Endodermal cell (in vitro differentiated cells): ENCODE measurements at regions not wholly inside any gene's neighbourhood (a gene's known extent, or its start where the extent isn't known, plus 50 kb on each side); places are given as distances from the start of the nearest gene placed in this dataset.

Experiments
- DNase-seq: peaks from one replicate; pipeline ENCODE4 v3.0.0-alpha.2; 2017
- H3K27ac ChIP-seq: 2 replicates; pipeline ENCODE4 v1.5.1; 2013; ENCODE audit warnings: mild to moderate bottlenecking, low read depth, low read length, moderate library complexity
- H3K27me3 ChIP-seq: 2 replicates; pipeline ENCODE4 v1.6.1; 2013; ENCODE audit warnings: mild to moderate bottlenecking, low read length, moderate library complexity; ENCODE audit not compliant: insufficient read depth, control insufficient read depth, poor library complexity, severe bottlenecking
- H3K36me3 ChIP-seq: 2 replicates; pipeline ENCODE4 v1.7.0; 2013; ENCODE audit warnings: mild to moderate bottlenecking, low read length, moderate library complexity; ENCODE audit not compliant: control insufficient read depth, insufficient read depth
- H3K4me1 ChIP-seq: one replicate; pipeline ENCODE4 v1.7.0; 2013; ENCODE audit warnings: low read length; ENCODE audit not compliant: control insufficient read depth, insufficient read depth
- H3K4me3 ChIP-seq: 2 replicates; pipeline ENCODE4 v1.5.1; 2013; ENCODE audit warnings: mild to moderate bottlenecking, low read length, moderate library complexity
- H3K9ac ChIP-seq: 2 replicates; pipeline ENCODE4 v1.6.1; 2013; ENCODE audit warnings: mild to moderate bottlenecking, low read length, moderate library complexity; ENCODE audit not compliant: poor library complexity, severe bottlenecking; ENCODE audit errors: extremely low read depth
- H3K9me3 ChIP-seq: 2 replicates; pipeline ENCODE4 v1.6.1; 2013; ENCODE audit warnings: mild to moderate bottlenecking, low read length, moderate library complexity; ENCODE audit not compliant: control insufficient read depth
- H3K27ac Mint-ChIP-seq: 2 replicates; pipeline ENCODE4 v1.8.0; 2020; ENCODE audit warnings: mixed read lengths
- H3K27me3 Mint-ChIP-seq: 2 replicates; pipeline ENCODE4 v1.8.0; 2021; ENCODE audit warnings: mild to moderate bottlenecking, mixed read lengths; ENCODE audit not compliant: insufficient read depth
- H3K36me3 Mint-ChIP-seq: 2 replicates; pipeline ENCODE4 v1.8.0; 2020; ENCODE audit warnings: low read depth, mixed read lengths
- H3K4me1 Mint-ChIP-seq: 2 replicates; pipeline ENCODE4 v1.8.0; 2020; ENCODE audit warnings: mixed read lengths
- H3K4me3 Mint-ChIP-seq: 2 replicates; pipeline ENCODE4 v1.8.0; 2020; ENCODE audit warnings: mild to moderate bottlenecking, moderate library complexity, mixed read lengths
- H3K9me3 Mint-ChIP-seq: 2 replicates; pipeline ENCODE4 v1.8.0; 2020; ENCODE audit warnings: mild to moderate bottlenecking, mixed read lengths
- CTCF ChIP-seq: fragments of 200-600 bp; sonication (generic); conservative IDR thresholded peaks from 2 replicates; pipeline ENCODE4 v1.5.0; 2021; ENCODE audit warnings: antibody characterized with exemption, mild to moderate bottlenecking
- WGBS, 2 experiments: methylation state at CpG; one replicate each; pipeline versions ENCODE4 v1.1.5 to v1.1.7; 2013; ENCODE audit warnings: missing lambda C conversion rate in 2 of 2, mixed read lengths in 1 of 2; ENCODE audit not compliant: insufficient coverage in 1 of 2, insufficient read length in 1 of 2; 5-methylcytosine and 5-hydroxymethylcytosine counted together

DNA sequence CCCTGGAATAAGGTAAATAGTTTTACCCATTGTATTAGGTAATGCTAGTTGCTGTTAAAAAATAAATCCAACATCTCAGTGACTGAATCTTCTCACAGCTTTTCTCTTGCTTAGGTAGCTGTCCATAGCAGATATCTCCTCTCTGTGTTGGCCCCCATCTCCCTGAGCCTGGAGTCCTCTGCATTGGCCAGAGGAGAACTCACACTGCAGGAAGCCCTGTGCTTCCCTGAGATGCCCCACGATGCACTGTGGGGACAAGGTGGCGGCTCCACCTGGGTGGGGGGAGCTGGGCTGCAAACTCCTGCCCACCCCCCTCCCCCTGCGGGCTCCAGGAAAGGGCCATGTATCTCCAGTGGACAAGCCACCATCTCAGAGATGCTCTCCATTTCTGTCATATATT is 80.4 kb upstream of the SALL3 start:
- no peaks in the 10 kb centered on the region for H3K4me1 ChIP-seq
- H3K27ac ChIP-seq, result no peak overlapping the region
- no peak overlapping the region for H3K9ac ChIP-seq
- no peak overlapping the region for H3K27ac Mint-ChIP-seq
- H3K4me3 Mint-ChIP-seq, result no peak overlapping the region
- H3K36me3 ChIP-seq, result no peaks in the 10 kb centered on the region
- no peaks in the 10 kb centered on the region for H3K27me3 Mint-ChIP-seq
- H3K27me3 ChIP-seq, result no peaks in the 10 kb centered on the region
- no peaks in the 10 kb centered on the region for H3K9me3 Mint-ChIP-seq
- no peaks in the 10 kb centered on the region for H3K36me3 Mint-ChIP-seq
- H3K9me3 ChIP-seq, result no peaks in the 10 kb centered on the region
- DNase-seq, result no peak
- H3K4me1 Mint-ChIP-seq, result no peaks in the 10 kb centered on the region
- no peak for TF ChIP-seq CTCF
- 83 to 92% methylated on average over 2 of the region's 3 CpGs for WGBS, 2 experiments
- H3K4me3 ChIP-seq, result no peak overlapping the region

DNA sequence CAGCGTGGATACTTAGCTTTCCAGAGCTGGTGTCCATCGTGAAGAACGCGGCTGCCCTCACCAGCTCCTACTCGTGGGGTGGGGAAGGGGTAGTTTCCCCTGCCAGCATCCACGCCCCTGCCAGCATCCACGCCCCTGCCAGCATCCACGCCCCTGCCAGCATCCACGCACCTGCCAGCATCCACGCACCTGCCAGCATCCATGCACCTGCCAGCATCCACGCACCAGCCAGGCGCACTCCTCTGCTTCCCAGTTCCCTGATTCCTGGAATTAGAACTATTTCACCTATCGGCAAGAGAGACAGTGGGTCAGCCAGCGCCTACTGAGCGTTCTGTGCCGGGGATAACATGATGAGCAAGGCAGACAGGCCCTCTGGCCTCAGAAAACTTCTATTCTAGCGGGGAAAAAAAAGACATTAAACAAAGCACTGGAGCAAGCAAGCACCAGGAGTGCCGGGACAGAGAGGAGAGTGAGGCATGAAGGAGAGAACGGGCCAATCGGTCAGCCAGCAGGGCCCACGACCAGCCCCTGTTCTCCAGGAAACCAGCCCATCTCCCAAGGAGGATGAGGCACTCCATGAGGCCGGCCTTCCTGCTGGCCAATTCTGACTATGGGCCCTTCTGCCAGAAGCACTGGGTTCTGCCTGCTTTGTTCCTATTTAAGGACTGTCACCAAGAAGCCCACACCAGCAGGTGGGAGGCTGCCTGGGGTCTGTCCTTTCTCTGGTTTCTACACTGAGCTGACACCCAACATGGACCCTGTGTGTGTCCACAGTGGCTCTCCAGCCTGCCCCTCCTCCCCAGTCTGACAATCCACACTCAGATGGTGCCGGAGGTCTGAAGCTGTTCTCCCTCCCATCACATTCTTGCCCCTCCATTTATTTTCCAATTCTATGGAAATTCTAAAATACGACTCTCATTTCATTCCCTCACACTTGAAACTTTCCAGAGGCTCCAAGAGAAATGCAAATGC is 78.4 kb upstream of the SALL3 start:
- Histone ChIP-seq H3K9ac (no peak overlapping the region), H3K4me1 (no peaks in the 10 kb centered on the region), H3K4me3 (no peak overlapping the region), H3K27ac (no peak overlapping the region), H3K36me3 (no peaks in the 10 kb centered on the region), H3K9me3 (no peaks in the 10 kb centered on the region), H3K27me3 (no peaks in the 10 kb centered on the region)
- Mint-ChIP-seq H3K9me3 (no peaks in the 10 kb centered on the region), H3K27ac (no peak overlapping the region), H3K36me3 (no peaks in the 10 kb centered on the region), H3K27me3 (no peaks in the 10 kb centered on the region), H3K4me1 (no peaks in the 10 kb centered on the region), H3K4me3 (no peak overlapping the region)
- DNase-seq, result peak; percentile 38
- no peak for TF ChIP-seq CTCF
- 90 to 98% methylated on average over 13 to 24 of the region's 24 CpGs for WGBS, 2 experiments

DNA sequence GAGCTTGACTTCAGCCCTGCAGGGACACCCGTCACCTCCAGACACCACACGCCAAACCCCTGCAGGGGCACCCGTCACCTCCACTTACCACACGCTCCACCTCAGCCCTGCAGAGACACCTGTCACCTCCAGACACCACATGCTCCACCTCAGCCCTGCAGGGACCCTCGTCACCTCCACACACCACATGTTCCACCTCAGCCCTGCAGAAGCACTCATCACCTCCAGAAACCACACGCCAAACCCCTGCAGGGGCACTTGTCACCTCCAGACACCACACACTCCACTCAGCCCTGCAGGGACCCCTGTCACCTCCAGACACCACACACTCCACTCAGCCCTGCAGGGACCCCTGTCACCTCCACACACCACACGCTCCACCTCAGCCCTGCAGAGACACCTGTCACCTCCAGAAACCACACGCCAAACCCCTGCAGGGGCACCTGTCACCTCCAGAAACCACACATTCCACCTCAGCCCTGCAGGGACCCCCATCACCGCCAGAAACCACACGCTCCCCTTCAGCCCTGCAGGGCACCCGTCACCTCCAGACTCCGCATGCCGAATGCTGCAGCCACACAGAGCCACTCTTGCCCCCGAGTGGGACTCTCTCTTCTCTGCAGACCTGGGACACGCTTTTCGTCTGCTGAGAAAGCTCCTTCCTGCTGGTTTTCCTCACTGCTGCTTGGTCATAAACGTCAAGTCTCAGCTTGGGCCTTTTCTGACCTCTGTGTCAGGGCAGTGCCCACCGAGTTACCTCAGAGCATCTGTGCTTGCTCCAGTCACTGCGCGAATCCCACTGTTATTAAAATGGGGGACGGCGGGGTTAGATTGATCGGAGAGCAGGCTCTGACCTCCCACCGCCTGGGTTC is 77.5 kb upstream of the SALL3 start:
- 90 to 92% methylated on average over 13 to 24 of the region's 24 CpGs for WGBS, 2 experiments
- no peaks in the 10 kb centered on the region for H3K27me3 Mint-ChIP-seq
- Histone ChIP-seq H3K27ac (no peak overlapping the region), H3K9me3 (no peaks in the 10 kb centered on the region), H3K4me1 (no peaks in the 10 kb centered on the region), H3K9ac (no peak overlapping the region), H3K27me3 (no peaks in the 10 kb centered on the region), H3K4me3 (no peak overlapping the region), H3K36me3 (no peaks in the 10 kb centered on the region)
- no peaks in the 10 kb centered on the region for H3K4me1 Mint-ChIP-seq
- peak; percentile 29 for DNase-seq
- H3K27ac Mint-ChIP-seq, result no peak overlapping the region
- H3K36me3 Mint-ChIP-seq, result no peaks in the 10 kb centered on the region
- no peak overlapping the region for H3K4me3 Mint-ChIP-seq
- H3K9me3 Mint-ChIP-seq, result no peaks in the 10 kb centered on the region
- no peak for TF ChIP-seq CTCF
